Neuron (in vitro differentiated cells): ENCODE measurements at regions not wholly inside any gene's neighbourhood (a gene's known extent, or its start where the extent isn't known, plus 50 kb on each side); places are given as distances from the start of the nearest gene placed in this dataset.

Experiments
- H2AFZ ChIP-seq: one replicate; pipeline ENCODE4 v1.6.1; 2013; ENCODE audit warnings: low read depth, mild to moderate bottlenecking, inconsistent platforms, low read length, moderate library complexity
- H3K27me3 ChIP-seq: one replicate; pipeline ENCODE4 v1.6.1; 2013; ENCODE audit warnings: low read length; ENCODE audit not compliant: insufficient read depth
- H3K36me3 ChIP-seq: one replicate; pipeline ENCODE4 v1.6.1; 2013; ENCODE audit warnings: low read length; ENCODE audit not compliant: insufficient read depth
- H3K4me1 ChIP-seq: one replicate; pipeline ENCODE4 v1.6.1; 2013; ENCODE audit warnings: low read length; ENCODE audit not compliant: insufficient read depth
- H3K4me3 ChIP-seq: 2 replicates; pipeline ENCODE4 v1.5.1; 2013; ENCODE audit warnings: mild to moderate bottlenecking, low read length, moderate library complexity
- H3K9me3 ChIP-seq: one replicate; pipeline ENCODE4 v1.6.1; 2013; ENCODE audit warnings: low read length

DNA sequence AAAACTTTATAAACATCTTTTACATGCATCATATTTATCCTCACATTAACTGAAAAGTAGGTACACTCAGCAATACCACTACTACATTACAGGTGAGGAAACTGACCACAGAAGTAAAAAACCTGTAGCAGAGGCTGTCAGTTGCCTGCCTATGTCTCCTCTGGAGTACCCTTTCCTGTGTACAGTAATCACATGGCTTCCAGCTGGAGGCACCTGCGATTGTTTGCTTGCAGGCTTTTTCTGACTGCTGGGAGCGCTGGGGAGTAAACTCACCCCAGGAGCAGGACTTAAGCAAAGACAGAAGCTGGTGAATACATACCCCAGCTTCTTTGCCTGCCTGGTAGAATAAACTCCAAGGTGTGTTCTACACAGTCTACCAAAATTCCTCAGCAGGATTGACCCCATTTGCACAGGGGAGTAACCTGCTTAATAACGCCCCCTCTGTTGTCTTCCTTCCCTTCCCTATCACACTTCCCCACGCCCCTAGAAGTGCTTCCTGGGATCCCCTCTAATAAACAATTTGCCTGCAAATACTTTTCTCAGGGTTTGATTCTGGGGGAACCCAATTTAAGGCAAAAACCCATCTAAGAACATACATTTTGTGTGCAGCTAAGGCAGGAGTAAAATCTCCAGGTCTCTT, 138.9 kb downstream of the PTH2R start:
- Histone ChIP-seq H3K9me3 (no peaks in the 10 kb centered on the region), H3K36me3 (no peaks in the 10 kb centered on the region), H3K4me3 (no peak overlapping the region), H3K27me3 (no peaks in the 10 kb centered on the region), H3K4me1 (no peaks in the 10 kb centered on the region), H2AFZ (no peak overlapping the region)

DNA sequence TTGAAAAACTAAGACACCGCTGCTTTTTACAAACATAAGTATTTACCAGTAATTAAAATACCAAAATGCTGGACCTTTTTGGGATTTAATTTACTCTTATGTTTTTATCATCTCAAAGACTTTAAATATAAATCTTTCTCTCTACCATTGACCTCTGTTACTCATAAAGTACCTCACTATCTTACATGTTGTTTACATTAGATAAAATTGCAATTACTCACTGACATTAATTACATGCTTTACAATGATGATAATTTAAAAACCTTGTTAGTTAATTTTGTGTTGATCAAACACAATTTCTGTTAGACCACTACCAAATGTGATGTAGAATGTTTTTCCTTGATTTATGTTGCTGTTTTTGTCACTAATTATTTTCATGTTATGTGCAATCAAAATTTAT, 139.5 kb downstream of the PTH2R start:
- Histone ChIP-seq H2AFZ (no peak overlapping the region), H3K4me1 (no peaks in the 10 kb centered on the region), H3K36me3 (no peaks in the 10 kb centered on the region), H3K9me3 (no peaks in the 10 kb centered on the region), H3K4me3 (no peak overlapping the region), H3K27me3 (no peaks in the 10 kb centered on the region)

DNA sequence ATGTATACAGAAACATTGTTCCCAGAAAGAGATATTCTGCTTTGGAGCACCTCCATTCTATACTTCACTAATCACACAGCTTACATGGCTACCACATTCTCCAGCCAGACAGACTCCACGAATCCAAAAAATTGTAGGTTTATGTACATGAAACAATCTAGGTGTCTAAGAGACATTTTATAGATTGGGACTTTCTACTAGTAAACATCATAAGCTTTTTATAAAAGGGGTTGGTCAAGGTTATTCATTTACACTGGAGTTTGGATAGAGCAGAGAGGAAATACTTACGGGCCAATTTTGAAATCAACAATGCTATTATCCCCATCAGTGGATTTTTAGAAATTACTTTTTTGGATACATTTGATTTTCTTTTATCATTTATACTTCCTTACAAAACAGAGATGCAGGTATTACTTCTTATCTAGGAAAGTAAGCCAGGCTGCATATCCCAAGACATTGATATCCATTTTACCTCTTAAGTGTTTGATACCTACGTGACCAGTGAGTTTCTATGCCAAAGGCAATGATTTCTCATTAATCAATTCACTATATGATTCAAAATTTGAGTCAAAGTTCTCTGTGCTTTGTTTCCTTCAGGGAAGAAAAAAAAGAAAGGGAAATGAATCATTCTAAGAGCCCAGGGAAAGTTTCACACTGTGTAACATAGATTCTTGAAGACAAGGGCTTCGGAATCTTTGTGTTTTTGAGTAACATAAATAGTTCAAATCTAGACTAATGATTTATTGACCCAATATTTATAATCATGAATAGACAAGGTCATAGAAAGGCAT, 140.5 kb downstream of the PTH2R start:
- Histone ChIP-seq H3K27me3 (no peaks in the 10 kb centered on the region), H3K9me3 (no peaks in the 10 kb centered on the region), H3K4me1 (no peaks in the 10 kb centered on the region), H2AFZ (no peak overlapping the region), H3K36me3 (no peaks in the 10 kb centered on the region), H3K4me3 (no peak overlapping the region)

DNA sequence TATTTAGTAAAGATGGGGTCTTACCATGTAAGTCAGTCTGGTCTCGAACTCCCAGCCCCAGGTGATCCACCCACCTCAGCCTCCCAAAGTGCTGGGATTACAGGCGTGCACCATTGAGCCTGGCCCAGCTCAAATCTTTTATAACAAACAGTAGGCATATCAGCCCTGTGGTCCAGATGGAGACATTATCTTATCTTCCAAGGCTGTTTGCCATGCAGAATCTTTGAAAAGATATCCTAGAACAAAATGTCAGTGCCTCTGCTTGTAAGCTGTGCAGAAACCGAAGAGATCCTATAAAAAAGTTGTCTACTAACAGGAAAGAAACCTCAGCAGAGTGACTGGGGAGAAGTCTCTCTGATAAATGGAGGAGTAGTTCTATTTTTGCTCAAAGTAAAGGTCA, 142.1 kb downstream of the PTH2R start:
- Histone ChIP-seq H2AFZ (no peak overlapping the region), H3K27me3 (no peaks in the 10 kb centered on the region), H3K9me3 (no peaks in the 10 kb centered on the region), H3K4me1 (no peaks in the 10 kb centered on the region), H3K4me3 (no peak overlapping the region), H3K36me3 (no peaks in the 10 kb centered on the region)

DNA sequence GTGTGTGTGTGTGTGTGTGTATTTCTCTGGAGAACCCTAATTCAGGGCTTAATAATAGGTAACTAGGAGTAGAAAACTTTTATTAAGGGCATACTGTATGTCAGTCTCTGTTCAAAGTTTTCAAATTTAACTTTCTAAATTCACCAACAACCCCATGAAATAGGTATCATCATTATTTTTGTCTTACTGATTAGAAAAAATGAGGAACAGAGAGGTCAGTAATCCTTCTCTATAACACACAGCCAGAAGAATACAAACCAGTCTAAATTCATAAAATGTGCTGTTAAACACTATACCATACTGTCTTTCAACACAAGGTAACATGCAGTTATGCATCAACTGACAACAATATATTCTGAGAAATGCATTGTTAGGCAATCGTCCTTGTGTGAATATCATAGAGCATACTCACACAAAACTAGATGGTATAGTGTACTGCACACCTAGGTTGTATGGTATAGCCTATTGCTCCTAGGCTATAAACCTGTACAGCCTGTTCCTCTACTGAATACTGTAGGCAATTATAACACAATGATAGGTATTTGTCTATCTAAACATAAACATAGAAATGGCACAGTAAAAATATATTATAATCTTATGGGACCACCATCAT, 143.1 kb downstream of the PTH2R start:
- Histone ChIP-seq H3K4me1 (no peaks in the 10 kb centered on the region), H3K27me3 (no peaks in the 10 kb centered on the region), H2AFZ (no peak overlapping the region), H3K4me3 (no peak overlapping the region), H3K9me3 (no peaks in the 10 kb centered on the region), H3K36me3 (no peaks in the 10 kb centered on the region)

DNA sequence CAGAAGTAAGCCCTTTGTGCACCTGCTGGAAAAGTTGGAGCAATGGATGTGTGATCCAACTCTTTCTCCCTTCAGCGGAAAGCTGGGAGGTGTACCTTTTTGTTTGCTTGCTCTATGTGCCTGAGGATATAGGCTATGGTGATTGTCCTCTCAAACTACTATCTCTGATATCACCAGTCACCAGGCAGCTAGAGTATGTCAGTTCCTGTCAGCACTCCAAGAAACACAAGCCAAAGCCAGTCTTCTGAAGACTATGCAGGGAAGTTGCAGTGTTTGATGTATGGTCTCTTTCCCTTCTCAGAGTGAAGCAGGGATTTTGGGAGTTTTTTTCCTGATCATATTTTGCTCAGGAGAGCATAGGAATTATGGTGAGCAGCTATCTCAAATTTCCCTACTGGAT, 146.4 kb downstream of the PTH2R start:
- Histone ChIP-seq H3K4me1 (no peaks in the 10 kb centered on the region), H3K36me3 (no peaks in the 10 kb centered on the region), H3K9me3 (no peaks in the 10 kb centered on the region), H2AFZ (no peak overlapping the region), H3K4me3 (no peak overlapping the region), H3K27me3 (no peaks in the 10 kb centered on the region)

DNA sequence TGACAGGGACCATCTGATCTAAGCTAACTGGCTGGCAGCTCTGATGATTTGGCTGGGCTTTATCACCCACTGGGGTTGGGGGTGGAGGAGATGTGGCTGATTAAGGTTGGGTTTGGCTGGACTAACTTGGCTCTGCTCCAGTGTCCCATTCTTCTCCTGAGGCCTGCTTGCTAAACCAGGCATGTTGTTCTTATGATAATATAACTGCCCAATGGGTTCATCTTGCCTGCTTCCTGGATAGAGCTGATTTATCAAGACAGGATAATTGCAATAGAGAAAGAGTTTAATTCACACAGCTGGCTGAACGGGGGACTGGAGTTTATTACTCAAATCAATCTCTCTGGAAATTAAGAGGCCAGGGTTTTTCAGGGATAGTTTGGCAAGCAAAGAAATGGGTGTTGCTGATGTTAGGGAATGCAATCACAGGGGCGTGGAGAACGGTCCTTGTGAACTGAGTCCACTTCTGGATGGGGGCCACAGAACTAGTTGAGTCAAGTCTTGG, 150.4 kb downstream of the PTH2R start:
- Histone ChIP-seq H3K36me3 (no peaks in the 10 kb centered on the region), H3K9me3 (no peaks in the 10 kb centered on the region), H3K4me1 (no peaks in the 10 kb centered on the region), H3K4me3 (no peak overlapping the region), H3K27me3 (no peaks in the 10 kb centered on the region), H2AFZ (no peak overlapping the region)

DNA sequence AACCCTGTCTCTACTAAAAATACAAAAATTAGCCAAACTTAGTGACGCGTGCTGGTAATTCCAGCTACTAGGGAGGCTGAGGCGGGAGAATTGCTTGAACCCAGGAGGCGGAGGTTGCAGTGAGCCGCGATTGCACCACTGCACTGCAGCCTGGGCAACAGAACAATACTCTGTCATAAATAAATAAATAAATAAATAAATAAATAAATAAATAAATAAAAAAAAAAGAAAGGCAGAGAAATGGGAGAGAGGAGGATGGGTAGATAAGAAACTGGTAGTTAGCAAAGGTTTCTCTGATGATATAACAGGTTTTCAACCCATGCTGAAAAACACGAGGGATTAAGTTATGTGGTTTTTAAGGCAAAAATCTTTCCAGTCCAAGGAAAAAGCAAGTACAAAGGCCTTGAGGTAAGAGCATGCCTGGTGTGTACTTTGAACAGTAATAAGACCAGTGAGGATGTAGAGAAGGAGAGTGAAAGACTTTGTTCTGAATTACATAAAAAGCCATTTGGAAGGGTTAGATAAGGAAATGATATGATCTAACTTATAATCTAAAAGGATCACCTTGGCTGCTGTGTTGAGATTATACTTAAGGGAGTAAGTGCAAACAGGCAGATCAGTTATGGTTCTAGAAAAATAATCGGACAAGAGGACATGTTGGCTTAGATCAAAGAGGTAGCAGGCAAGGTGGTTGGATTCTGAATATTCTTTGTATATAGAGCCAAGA, 159.3 kb downstream of the PTH2R start:
- Histone ChIP-seq H3K9me3 (no peaks in the 10 kb centered on the region), H3K4me3 (no peak overlapping the region), H3K36me3 (no peaks in the 10 kb centered on the region), H3K27me3 (no peaks in the 10 kb centered on the region), H3K4me1 (no peaks in the 10 kb centered on the region), H2AFZ (no peak overlapping the region)

DNA sequence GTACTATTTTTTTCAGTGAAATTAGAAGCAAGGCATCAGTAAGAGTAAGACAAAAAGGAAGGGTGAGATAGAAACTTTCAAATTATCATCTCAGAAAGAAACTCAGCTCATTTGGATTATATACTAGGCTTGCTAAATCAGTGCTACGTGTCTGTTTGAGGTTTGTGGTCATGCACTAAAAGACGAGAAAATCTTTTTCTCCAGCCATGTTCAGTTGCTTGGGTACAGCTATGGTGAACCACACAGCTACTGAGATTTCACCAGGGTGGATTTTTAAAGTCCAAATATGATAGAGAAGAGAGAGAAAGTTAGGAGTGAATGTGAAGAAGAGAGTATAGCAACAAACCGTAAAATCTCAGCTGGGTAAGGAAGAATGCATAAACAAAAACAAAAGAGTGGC, 161.6 kb downstream of the PTH2R start:
- no peak overlapping the region for H3K4me3 ChIP-seq

DNA sequence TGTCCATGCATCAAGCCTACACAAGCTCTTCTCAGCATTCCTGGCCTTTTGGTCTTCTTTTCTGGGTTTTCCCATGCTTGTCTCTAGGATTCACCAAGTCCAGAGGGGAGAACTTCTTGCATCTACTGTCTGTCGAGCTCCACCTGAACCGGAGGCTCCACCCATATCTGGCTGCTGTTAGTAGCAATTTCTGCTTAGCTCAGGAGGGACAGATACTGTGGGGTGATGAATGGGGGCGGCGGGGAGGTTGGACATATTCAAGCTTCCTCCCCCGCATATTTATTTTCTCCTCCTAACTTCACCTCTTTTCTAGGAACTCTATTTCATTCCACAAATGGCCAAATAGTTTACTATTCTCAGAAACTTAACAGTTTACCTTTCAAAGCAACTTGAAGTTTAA, 163.5 kb downstream of the PTH2R start:
- no peaks in the 10 kb centered on the region for H3K36me3 ChIP-seq
- no peaks in the 10 kb centered on the region for H3K4me1 ChIP-seq
- H3K9me3 ChIP-seq, result no peaks in the 10 kb centered on the region
- no peak overlapping the region for H2AFZ ChIP-seq
- no peaks in the 10 kb centered on the region for H3K27me3 ChIP-seq
- no peak overlapping the region for H3K4me3 ChIP-seq

More for the DNA sequence above, 161.6 kb downstream of the PTH2R start:
- no peaks in the 10 kb centered on the region for H3K27me3 ChIP-seq
- H2AFZ ChIP-seq, result no peak overlapping the region
- H3K36me3 ChIP-seq, result no peaks in the 10 kb centered on the region
- no peaks in the 10 kb centered on the region for H3K4me1 ChIP-seq
- H3K9me3 ChIP-seq, result no peaks in the 10 kb centered on the region

DNA sequence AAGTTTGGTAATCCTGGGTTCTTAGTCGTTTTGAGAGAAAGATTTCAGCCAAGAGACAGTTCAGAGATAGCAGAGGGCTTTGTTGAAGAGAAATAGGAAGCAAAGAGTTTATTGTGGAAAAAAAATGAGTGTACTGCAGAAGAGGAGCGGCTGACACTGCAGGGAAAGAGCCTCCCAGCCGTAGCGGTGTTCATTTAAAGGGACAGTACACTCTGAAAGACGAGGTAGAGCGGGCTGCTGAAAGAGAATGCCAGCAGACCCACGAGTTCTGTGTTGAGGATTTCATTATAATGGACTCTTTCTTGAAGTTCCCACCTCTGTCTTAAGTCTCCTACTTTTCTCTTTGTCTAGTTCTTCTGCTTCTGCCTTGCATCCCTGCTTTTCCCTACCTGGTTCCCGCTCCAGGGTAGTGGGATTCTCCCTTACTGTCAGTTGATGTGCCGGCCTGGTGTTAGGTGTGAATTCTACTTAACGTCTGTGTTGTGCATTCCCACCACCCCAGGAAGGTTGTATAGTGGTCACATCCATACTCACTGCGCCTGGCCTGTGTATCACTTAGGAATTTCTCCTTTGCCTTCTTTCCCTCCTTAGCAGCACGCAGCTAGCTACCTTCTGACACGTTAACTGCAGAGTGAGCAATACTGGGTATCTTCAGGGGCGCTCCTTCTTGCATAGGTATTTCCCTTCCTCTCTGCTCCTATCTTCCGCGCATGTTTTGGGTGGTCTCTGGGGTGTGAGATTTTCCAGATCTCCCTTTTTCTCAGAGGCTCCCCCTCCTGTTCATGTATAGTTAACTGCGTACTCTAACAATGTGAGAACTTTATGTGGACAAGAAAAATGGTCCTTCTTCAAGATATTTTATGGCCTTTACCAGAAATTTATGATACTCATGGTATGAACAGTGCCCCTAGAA, 164.5 kb downstream of the PTH2R start:
- Histone ChIP-seq H2AFZ (no peak overlapping the region), H3K36me3 (no peaks in the 10 kb centered on the region), H3K4me3 (no peak overlapping the region), H3K4me1 (no peaks in the 10 kb centered on the region), H3K27me3 (no peaks in the 10 kb centered on the region), H3K9me3 (no peaks in the 10 kb centered on the region)

DNA sequence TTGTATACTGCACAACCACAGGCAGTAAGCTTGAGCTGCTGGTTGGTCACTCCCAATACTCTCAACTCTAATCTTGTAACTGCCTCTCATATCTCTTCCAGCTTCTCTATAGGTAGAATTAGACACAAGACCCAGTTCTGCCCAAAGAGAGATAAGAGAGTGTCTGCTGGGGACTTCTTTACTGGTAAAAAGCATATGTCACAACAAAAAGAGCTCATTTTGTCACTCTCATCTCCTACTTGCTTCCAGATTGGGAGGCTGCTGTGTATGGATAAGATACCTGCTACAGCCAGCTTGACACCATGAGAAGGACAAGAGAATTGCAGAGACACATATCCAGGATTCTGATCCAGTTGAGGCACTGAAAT, 165.2 kb downstream of the PTH2R start:
- Histone ChIP-seq H3K4me1 (no peaks in the 10 kb centered on the region), H3K27me3 (no peaks in the 10 kb centered on the region), H3K4me3 (no peak overlapping the region)

More for the DNA sequence above, 165.2 kb downstream of the PTH2R start:
- Histone ChIP-seq H3K9me3 (no peaks in the 10 kb centered on the region), H3K36me3 (no peaks in the 10 kb centered on the region), H2AFZ (no peak overlapping the region)
